EL (cell line): ENCODE measurements at regions not wholly inside any gene's neighbourhood (a gene's known extent, or its start where the extent isn't known, plus 50 kb on each side); places are given as distances from the start of the nearest gene placed in this dataset.

Experiments used
- DNase-seq: peaks from one replicate; pipeline ENCODE4 v3.0.0-alpha.2; 2016

DNA sequence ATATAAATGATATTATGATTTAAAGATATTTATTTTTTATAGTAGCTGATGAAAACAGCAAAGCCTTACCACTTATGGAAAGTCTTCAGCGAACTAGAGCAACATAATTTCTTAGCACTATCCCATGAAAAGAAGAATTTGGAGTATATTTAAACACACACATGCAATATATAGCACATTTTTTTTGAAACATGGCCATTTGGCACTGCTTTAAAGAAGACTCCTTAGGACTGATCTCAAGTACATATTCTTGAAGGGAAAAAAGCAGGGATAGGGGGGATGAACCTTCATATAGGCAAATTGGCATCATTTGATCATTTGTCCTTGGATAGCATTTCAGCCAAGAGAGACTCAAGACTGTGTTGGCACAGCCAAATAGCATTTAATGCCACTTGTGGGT lies 193.3 kb downstream of the ANKRD50 start:
- no peak for DNase-seq

DNA sequence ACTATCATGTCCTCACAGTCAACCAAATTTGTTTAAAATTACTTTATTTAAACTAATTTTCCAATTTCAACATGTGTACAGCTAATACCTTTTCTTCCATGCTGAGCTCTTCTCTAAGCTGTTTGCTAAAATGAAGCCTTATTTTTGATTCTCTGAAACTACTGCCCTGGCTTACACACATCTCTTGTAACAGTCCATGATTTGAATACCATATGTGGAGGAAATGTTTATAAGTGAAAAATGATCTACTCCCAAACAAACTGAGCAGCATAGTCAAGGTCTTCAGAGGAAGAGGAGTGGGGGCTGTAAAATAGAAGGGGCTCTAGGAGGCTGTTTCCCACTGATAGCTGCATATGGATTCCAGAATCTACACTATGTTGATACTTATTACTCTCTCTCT lies 188.7 kb downstream of the ANKRD50 start:
- DNase-seq, result no peak

DNA sequence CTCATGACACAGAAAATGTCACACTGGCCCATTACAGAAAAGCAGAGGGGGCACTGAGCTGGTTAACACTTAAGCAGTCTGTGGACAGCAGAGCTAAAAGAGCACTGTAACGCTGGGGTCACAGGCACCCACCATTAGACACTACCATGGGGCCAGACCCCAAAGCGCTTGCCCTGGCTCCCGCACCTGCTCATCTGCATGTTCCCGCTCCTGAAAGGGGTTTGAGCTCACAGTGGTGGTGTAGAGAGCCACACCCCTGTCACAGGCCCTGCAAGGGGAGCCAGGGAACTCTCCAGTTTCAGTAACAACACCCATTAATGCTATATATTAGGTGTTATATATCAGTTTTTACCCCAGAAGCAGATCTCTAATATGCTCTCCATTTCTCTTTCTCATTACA lies 187.0 kb downstream of the ANKRD50 start:
- DNase-seq, result no peak

DNA sequence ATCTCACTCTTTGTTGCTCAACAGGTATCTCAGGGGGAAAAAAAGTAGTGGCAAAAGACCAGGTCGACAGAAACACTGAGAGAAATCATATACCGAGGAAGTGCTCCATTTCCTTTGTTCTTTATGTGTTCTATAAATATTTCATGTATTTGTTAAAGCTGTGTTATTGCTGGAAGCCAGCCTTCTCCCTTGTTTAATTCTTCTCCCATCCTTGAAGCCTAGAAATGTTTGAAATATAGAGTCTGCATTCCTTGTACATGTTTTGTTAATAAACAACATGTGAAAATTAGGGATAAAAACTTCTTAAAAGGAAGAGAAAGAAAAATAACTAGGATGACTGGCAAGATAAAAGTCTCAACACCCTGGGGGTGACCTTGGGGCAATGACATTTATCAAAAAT lies 186.2 kb downstream of the ANKRD50 start:
- no peak for DNase-seq

DNA sequence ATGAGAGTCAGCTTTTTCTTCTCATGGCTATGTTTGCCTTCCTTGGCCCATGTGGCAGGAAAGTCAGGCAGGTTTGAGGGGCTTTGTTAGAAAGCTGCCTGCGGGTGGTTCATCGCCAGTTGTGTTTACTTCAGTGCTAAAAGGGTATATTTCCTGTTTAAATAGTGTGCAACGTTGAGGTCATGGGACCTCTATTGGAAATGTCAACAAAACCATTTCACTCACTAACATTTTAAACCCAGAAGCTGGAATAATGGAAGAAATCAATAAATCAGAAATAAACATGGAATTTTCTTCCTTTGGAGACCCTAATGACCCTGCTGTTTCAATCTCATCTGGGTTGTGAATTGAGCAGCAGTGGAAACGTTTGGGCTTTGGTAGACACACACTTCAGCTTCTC lies 185.8 kb downstream of the ANKRD50 start:
- no peak for DNase-seq

DNA sequence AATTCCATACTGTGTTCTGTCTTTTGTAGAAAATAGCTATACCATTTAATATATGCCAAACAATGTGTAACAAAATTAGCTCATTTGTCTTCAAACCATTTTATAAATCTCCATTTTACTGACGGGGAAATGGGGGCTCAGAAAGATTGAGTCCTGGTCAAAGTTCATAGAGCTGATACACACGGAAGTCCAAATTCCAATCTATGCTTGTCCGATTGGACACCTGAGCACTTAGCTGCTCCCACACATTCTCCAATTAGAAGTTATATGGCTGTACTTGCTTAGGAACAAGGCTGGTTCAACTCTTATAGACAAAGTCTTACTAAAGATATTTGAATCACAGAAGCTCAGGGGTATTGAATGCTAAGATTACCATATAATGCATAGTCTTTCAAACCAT lies 185.2 kb downstream of the ANKRD50 start:
- no peak for DNase-seq

DNA sequence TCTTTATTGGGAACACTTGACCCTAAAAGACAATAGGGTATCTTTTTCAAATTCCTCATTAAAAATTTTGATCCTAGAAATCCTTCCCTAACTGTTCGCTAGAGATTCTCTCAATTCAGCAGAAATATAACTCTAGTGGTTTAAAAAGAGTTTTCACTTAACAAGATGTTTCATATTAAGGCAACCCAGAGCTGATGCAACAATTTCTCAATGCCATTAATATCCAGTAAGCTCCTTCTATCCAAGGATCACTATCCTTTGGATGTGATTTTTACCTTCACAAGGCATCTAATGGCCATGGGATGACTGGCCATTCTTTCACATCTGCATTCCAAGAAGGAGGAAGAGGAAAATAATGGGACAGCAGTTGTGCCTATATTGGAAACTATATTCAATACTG lies 183.4 kb downstream of the ANKRD50 start:
- no peak for DNase-seq

DNA sequence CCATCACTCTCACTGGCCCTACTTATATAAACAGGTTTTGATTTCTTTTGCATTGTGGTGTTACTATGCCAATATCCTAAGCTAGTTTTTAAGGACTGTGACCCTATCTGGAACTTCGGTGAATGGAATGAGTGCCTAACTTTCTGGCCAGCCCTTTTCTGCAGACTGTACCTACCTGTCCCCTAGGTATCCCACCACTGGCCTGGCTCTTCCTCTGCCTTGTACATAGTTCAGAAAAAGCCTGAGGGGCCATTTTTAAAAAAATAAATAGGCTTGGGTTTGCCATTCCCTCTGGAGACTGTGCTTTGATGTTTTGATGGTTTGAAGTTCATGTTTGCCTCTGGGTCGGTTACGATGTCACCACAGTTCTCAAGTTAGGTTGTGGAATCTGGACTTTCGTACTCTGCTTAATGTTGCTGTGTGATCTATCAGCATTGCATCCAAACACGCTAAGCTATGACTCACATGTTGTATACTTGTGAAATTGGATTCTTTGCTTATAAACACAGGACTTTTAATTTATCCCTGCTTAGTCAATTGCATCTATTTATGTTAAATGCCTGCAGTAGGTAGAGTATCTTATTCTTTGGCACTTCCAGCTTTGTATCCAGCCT lies 182.0 kb downstream of the ANKRD50 start:
- DNase-seq, result peak; percentile 6

DNA sequence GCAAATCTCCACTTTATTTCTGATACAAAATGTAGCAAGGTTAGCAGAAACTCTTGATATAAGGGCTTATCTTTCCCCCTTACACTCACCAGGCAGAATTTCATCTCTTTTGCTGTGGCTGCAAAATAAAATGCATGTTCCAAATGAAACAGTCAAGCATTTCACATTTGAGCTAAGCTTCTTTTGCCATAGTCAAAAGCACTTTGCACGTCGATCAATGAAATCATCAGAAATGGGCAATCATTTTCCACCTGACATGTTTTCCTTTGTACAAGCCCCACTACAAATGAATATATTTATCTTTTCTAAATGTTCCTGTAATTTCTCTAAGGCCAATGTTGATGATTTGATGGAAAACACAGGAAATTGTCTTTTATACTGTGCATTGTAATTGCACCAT lies 178.4 kb downstream of the ANKRD50 start:
- DNase-seq, result no peak

DNA sequence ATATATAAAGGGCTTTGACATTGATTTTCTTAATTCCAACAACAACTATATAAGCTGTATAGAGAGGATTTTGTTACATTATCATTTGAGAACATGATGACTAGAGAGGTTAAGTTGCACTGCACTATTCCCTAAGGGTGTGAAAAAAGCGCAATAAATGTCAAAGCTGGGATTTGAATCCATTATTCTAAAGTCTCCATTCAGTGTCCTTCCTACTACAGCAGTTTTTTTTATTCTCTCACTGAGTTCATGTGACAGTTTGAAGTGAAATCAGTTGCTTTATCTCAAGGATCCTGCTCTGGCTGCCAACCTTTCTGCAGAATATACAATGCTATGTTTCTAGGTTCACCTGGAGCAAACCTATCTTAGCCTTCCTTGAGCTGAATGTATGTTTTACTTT lies 177.5 kb downstream of the ANKRD50 start:
- no peak for DNase-seq

DNA sequence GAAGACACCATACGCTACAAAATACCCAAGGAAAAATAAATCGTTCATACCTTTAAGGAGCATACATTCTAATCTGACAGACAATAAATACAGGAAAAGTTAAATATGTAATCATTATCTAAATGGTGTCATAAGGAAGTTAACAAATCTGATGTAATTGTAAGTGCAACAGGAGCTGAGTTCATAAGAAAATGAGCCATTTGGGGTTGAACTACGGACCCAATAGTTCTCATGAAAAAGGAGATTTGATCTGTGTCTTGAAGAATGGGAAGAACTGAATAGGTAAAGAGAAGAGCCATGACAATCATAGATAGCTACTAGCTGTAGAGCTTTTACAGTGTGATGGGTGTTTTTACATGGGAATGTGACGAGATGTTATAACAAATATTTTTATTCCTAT lies 175.6 kb downstream of the ANKRD50 start:
- DNase-seq, result no peak

DNA sequence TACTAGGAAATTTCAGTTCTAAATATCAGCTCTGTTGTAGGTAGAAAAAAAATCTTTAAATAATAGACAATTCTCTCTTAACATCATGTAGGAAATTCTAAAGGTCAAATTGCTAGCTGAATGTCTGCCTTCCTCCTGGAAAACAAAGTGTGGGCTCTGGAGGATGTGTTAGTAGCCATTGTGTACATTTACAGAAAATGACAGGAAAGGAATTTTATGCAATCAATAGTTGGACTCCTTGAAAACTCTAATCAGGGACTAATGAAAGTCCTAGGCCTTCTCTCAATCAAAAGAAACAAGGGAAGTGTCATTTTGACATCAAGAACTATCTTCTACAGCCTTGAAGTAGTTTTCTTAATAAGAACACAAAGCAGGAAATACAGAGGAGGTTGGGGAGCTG lies 174.6 kb downstream of the ANKRD50 start:
- no peak for DNase-seq

DNA sequence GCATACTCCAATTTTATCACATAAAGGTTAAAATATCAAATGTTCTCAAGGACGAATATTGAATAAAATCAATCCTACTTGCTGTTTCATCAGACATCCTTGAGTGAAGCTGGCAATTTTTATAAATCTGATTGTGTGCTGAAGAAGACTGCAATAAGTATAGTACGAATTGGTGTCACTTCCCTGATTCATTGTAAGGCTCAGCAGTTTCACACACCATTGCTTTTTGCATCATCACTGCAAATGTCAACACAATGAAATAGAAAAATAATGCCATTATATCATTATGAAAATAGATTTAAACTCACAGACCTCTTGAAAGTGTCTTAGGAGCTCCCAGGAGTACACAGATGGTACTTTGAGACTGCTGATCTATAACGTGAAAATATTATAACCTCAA lies 172.5 kb downstream of the ANKRD50 start:
- no peak for DNase-seq

DNA sequence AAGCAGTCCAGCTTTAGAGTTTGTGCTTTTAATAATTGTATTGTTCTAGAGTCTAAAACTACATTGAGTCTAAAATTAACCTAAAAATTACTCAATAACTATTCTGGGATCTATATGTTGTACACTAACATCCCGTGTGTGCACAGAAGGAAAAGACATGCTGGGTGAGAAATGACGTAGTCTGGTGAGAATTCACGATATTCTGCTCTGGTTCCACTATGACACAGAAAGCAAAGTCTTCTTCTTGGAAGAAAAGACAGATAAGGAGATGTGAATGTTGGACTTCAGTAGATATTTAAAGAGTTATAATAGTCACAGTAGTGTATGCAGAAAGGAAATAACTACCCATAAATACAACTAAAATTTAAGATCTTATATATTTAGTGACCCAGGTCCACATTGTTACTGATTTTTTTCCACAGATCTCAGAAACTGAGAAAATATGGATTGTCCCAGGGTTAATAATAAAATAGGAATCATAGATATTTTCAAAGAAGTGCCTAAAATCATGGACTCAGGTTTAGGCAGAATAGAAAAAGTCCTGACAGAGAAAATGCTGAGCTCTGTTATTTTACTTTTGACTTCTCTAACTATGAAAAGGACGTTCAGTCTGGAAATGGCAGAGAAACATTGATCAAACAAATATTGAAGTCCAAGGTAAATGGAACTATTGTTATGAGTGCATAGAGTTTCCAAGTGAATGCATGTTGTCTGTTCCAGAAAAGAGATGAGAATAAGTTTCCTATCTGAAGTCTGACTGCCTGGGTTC lies 170.7 kb downstream of the ANKRD50 start:
- no peak for DNase-seq

DNA sequence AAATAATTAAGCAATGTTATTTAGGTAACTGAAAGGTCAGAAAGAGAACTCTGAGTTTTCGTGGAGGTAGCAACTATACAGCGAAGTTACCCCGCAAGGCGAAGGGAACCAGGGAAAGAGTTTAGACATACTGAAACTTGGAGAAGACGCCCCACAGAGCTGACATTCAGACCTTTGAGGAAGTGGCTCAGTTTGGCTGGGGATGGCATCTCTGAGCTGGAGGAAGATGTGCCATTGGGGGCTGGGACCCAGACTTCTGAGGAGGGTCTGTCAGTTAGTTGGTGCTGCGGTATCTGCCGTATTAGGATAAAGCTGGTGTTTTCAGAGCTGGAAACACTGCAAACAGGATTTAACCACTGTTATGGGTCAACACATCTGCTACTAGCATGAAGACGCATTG lies 156.6 kb downstream of the ANKRD50 start:
- no peak for DNase-seq

DNA sequence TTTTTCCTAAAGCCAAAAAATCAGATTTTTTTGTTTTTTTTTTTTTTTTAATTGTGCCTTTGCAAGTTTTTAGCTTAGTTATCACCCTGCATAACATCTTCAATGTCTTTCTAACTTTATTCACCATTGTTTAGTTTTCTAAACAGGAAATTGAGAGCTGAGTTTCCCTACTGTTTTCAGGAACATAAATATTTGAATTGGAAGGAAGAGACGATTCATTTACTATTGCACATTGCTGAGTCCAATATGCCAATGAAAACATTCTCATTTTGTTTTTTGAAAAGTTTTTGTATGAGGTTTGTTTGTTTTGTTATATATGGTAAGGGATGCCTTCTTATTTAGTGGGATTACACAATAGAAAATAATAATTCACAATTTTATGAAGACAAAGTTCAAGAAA lies 148.4 kb downstream of the ANKRD50 start:
- DNase-seq, result no peak

DNA sequence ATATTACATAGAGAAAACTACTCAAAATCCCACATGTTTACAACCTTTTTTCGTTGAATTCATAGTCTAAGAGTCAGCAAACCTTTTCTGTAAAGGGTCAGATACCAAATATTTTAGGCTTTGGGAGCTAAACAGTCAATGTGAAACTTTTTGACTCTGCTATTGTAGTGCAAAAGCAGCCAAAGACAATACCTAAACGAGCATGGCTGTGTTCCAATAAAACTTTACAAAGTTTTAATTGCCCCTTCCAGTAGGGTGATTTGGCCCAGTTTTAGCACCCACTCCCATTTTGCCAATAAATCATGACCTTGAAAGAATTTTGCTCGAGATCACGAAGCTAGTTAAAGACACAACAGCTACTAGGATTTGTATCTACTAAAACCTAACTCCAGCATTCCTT lies 147.2 kb downstream of the ANKRD50 start:
- no peak for DNase-seq

DNA sequence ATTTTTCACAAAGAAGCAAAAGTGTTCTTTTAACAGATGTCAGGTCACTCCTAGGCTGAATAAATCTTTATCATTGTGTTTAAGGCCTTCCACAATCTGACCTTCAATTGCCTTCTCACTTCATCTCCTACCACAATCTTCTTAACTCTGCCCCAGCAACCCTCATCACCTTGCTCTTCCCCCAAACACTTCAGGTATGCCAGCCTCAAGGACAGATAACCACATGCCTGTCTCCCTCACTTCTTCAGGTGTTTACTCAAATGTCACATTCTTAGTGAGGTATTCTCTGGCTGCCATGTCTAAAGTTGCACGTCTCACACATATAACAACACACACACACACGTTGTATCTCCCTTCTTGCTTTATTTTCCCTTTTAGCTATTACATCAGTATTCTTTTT lies 146.5 kb downstream of the ANKRD50 start:
- DNase-seq, result no peak

DNA sequence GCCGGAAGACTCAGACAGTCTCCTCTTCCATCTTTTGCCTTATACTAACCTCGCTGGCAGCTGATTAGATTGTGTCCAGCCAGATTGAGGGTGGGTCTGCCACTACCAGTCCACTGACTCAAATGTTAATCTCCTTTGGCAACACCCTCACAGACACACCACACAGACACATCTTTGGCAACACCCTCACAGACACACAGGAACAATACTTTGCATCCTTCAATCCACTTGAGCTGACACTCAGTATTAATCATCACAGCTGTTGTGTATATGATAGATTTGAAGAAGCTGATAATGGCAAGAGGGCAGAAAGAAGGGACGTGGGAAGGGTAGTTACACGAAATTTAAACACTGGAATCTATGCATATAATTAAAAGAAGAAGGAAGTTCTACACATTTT lies 139.5 kb downstream of the ANKRD50 start:
- no peak for DNase-seq

DNA sequence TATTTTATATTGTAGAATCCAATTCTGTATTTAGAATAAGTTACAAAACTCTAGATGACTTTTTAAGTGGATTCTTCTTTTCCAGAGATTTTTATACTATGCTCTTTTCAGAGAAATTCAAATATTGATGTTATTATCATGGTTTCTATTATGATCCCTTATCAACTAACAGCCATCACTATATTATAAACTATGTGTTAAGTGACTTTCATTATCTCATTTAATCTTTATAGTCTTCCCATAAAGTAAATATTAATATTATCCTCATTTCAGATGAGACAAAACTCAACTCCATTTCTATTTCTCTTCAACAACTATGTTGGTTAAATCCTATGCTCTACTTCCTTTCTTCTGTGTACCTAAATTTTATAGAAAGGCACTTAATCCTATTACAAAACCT lies 132.6 kb downstream of the ANKRD50 start:
- DNase-seq, result no peak

DNA sequence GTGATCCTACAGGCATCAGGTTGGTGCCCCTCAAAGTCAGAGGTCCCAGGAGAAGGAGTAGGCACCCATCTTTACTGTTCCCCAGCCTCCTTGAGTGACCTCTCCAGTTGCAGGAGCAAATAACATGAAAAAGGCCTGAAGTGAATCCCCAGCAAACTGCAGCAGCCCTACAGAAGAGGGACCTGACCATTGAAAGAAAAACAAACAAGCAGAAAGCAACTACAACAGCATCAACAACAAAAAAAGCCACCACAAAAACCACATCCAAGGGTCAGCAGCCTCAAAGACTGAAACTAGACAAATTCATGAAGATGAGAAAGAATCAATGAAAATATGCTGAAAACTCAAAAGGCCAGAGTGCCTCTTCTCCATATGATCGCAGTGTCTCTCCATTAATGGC lies 128.7 kb downstream of the ANKRD50 start:
- no peak for DNase-seq

DNA sequence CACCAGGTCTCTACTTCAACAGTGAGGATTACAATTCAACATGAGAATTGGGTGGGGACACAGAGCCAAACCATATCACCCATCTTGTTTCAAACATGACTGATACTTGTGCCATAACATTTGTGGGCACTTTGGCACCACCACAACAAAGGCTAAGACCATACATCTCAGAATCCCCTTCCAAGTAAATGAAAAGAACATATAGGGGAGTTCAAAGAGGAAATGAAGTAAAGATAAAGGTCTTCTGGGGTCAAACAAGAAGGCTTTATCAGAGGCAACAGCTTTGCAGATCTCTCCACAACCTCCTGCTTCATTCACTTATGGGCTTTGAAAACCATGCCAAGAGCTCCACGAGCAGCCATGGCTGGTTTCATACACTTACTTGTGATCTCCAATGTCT lies 122.7 kb downstream of the ANKRD50 start:
- DNase-seq, result no peak

DNA sequence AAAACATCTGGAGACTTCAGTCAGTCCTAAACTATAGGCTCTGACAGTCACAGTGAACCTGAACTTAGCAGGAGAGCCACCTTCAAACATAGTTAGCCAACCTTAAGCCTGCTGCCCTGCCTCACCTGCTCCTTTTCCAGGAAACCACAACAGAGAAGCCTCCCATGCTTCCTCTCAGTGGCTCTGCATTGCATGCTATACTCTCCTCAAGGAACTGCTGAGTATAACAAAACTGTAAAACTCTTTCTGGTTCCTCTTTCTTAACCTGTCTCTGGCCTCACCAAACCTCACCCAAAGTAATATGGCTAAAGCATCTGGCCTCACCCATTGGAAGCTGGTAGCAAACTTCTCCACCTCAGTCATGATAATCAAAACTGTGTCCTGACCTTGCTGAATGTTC lies 122.1 kb downstream of the ANKRD50 start:
- no peak for DNase-seq

DNA sequence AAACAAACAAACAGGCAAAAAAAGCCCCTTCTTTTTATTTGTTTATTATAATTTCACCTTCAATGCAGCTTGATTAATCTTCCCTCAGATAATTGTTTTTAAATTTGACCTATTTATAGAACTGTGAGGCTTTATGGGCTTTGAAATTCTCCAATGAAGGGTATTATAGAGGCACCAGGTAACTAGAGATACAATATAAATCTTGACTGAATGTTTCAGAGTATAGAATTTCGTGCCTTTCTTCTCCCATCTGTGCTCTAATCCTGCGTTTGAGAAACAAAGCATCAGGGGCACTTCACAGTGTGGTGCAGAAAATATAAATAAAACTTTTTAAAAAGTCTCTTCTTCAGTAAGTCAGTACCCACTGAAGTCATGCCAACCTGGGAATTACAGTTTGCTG lies 120.9 kb downstream of the ANKRD50 start:
- no peak for DNase-seq

DNA sequence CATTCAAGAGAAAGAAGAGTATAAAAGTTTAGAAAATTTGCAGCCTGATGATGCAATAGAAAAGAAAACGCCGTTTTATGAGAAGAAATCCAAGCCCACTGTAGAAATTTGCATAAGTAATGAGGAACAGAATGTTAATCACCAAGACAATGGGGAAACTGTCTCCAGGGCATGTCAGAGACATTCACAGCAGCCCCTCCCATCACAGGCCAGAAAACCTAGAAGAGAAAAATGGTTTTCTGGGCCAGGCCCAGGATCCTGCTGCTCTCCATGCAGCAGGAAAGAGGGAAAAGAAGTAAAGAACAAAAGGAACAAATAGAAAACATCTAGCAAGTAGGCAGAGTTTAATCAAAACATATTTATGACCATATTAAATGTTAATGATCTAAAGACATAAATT lies 119.0 kb downstream of the ANKRD50 start:
- no peak for DNase-seq
